ENCODE measurements at regions not wholly inside any gene's neighbourhood (a gene's known extent, or its start where the extent isn't known, plus 50 kb on each side); places are given as distances from the start of the nearest gene placed in this dataset.

GRCh38 chr12:76256904-76257303 is 91.3 kb downstream of the BBS10 start:
- DNase-seq: no peak

DNA sequence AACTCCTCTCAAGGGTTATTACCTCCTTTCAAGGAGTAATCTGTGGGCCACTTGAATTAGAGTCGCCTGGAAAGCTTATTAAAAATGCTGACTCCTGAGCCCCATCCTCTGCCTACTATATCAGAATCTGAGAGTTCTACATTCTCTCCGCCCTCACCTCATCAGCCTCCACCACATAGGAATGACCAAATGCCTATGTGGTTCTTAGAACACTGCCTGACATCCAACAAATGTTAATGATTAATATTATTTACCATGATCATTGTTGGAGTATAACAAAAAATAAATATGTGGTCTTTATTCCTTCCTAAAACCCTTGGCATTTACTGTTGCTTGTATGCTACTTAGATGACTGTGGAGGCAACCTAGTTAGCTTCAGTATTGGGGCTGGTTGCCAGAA is 91.9 kb downstream of the BBS10 start:
- DNase-seq: no peak

- DNase-seq: no peak
Measured at GRCh38 chr12:76255692-76256091, 92.5 kb downstream of the BBS10 start.

- DNase-seq: no peak
Measured at GRCh38 chr12:76255281-76255680, 92.9 kb downstream of the BBS10 start.

- no peak for DNase-seq
Measured at GRCh38 chr12:76252031-76252430, 96.2 kb downstream of the BBS10 start.

GRCh38 chr12:76250256-76250655 is 98.0 kb downstream of the BBS10 start:
- DNase-seq: no peak

- DNase-seq: no peak
Measured at GRCh38 chr12:76249501-76249900, 98.7 kb downstream of the BBS10 start.

GRCh38 chr12:76247992-76248391 is 100.2 kb downstream of the BBS10 start:
- no peak for DNase-seq

DNA sequence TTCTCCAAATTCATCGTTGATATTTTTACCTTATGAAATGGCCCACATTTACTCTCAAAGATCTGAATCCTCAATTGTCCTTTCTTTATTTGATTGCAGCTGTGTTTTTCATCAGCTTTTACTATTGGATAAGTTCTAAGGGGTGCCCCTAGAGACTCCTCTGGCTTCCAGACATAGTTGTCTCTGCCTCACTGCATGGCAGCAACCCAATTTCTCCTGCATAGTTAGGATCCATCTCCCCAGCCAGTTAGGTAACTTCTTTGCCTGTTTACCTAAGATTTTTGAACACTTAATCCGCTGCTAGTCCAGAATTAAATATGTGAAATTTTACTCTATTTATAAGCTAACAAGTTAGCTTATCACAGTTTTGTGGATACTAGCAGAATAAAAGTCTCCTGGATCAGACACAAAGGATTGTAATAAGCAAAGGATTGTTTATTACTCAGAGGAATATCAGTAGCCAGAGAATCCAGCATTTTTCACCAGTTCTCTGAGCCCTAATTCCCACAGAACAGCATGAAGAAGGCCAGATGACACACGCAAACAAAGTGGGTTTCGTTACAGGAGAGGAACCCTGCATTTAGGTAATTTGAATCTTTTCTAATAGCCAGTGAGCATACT is 101.1 kb downstream of the BBS10 start:
- DNase-seq: no peak

DNA sequence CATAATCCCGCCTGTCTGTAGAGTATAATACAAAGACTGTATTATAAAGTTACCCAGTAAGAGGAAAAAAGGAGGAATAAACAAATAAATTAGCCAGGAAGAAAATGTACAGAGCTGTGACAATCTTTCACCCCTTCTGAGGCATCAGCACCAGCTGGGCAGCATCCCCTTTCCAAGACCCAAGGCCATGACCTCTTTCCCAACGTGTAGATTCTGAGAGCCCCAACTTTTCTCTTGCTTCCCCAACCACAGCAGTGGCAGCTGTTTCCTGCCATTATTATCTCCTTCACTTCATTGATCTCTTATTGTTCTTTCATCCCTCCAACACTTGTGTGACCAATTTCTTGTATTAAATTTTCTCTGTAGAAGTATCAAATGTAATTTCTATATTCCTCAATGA is 101.6 kb downstream of the BBS10 start:
- DNase-seq: no peak

DNA sequence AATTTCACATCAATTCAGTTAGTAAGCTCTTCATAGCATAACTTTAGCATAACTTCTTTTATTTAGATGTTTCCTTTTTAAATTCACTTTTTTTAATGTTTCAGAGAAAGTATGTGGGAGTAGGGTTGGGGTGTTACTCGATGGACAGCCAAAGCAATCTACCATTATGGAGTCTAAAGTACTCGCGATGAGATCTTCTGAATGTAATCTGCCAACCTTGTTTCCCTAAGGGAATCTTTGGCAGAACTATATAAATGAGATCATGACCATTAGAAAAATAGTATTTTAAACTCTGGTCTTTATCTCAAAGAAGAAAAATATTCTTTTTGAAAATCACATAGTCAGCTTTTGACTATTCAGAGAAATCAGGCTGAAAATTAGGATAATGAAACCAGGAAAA is 103.9 kb downstream of the BBS10 start:
- DNase-seq: no peak

DNA sequence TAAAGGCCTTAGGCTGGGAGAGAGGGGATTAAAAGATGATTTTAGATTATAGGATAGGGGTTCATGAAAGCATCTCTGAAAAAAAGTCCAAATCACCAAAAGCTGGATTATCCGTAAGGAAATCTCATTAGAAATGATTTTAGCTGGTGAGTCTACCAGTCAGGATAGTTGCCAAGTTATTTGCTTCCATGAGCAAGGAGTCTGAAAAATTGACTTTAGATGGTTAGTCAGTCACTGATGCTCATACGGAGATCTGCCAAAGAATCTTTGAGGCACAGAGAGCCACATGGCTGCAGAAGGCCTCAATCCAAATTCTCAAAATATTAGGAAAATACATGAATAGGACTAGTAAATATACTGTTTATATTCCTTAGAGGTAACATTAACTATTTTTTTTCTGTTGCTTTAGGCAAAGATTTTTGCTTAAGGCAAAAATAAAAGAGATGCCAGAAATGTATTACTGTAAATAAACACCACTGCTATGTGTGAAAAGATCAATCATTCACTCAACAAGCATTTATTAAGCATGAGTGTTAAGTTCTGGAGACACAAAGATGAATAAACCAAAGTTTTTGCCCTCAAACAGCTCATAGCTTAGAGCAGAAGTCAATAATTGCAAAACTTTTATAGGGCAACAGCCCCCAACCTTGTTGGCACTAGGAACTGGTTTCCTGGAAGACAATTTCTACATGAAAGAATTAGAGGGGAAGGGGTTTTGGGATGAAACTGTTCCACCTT is 105.2 kb downstream of the BBS10 start:
- DNase-seq: no peak

- no peak for DNase-seq
Measured at GRCh38 chr12:76241371-76241770, 106.8 kb downstream of the BBS10 start.

GRCh38 chr12:76240281-76240680 is 107.9 kb downstream of the BBS10 start:
- no peak for DNase-seq

- no peak for DNase-seq
Measured at GRCh38 chr12:76238688-76239087, 109.5 kb downstream of the BBS10 start.

DNA sequence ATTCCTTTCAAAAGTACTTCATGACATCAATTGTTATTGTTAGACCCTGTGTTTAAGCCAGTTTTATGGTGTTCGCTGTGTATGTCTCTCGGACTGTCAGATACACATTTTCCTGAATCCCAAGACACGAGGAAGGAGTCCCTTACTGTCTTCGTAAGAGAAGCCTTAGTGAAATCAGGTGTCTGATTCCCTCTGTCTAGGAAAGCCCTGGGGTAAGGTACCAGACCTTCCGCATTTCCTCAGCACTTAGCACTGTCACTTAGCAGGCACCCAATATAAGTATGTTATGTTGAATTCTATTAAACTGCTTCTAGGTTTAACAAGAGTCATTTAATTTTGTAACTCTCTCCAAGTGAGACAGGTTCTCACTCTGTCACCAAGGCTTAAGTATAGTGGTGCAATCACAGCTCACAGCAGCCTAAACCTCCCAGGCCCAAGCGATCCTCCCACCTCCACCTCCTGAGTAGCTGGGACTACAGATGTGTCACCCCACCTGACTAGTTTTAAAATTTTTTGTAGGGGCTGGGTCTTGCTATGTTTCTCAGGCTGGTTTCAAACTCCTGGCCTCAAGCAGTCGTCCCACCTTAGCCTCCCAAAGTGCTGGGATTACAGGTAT is 111.0 kb downstream of the BBS10 start:
- DNase-seq: no peak

DNA sequence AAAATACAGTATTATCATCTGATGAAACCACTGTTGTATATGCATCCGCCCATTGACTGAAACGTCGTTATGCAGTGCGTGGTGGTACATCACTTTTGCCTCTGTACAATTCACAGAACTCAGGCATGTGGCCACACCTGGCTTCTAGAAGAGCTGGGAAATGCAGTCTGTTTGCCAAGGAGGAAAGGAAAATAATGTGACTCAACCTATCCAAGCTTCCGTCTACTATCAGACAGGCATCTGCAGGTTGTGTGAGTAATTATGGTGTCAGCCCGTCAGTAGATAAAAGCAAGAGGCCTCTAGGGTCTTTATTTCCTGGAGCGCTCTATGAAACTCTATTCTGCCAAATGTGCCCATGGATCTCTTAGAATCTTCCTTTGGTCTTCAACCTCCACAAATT is 111.6 kb downstream of the BBS10 start:
- no peak for DNase-seq

- no peak for DNase-seq
Measured at GRCh38 chr12:76234741-76235140, 113.5 kb downstream of the BBS10 start.

- DNase-seq: no peak
Measured at GRCh38 chr12:76232013-76232412, 116.2 kb downstream of the BBS10 start.

DNA sequence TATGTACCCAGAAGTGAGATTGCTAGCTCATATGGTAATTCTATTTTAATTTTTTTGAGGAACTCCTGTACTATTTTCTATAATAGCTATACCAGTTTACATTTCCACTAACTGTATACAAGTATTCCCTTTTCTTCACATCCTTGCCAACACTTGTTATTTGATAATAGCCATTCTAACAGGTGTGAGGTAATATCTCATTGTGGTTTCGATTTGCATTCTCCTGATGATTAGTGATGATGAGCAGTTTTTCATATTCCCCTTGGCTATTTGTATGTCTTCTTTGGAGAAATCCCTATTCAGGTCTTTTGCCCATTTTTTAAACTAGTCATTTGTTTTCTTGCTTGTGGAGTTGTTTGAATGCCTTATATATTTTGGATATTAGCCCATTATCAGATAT is 121.3 kb downstream of the BBS10 start:
- no peak for DNase-seq

GRCh38 chr12:76226397-76226796 is 121.8 kb downstream of the BBS10 start:
- no peak for DNase-seq

DNA sequence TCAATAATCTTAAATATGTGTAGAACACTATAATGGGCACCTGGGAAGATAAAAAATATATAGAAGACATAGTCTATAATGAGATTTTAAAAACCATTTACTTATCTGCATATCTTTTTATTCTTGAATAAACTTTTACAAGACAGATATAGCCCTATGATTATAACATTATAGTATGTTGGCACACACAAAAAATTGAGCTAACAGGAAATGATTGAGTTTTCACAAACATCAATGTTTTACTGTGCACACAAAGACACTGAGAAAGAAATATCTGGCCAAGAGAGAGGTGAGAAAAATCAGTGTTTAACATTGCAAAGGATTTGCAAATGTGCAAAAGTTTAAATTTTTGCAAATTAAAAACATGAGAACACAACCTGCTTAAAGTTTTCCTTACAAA is 124.3 kb downstream of the BBS10 start:
- no peak for DNase-seq

- DNase-seq: no peak
Measured at GRCh38 chr12:76220980-76221379, 127.2 kb downstream of the BBS10 start.

- no peak for DNase-seq
Measured at GRCh38 chr12:76219806-76220205, 128.4 kb downstream of the BBS10 start.

All from CD4-positive, alpha-beta T cell treated with Interleukin-12 subunit alpha and Interleukin-12 subunit beta, for 1 hour (primary cell).